ENCODE measurements at regions not wholly inside any gene's neighbourhood (a gene's known extent, or its start where the extent isn't known, plus 50 kb on each side); places are given as distances from the start of the nearest gene placed in this dataset.

DNA sequence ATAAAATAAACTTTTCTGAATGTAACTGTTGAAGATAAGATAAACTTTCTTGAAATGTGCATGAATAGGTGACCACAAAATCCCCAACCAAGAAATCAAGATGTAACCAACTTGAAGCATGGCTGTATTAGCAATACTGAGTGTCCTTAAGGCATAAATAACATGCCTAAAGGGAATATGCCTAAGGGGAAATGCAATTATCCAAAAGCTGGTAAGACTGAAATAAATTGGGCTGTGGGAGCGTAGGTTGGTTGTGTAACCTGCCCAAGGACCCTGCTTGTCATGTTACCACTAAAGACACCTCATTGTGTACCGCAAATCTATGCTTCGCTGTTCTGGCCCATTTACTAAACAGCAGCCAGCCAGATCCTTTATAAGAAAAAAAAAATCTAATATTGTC is 200.8 kb upstream of the PDE10A start:
- Histone ChIP-seq H3K27ac (ENCODE audit: low read depth, low read length, poor library complexity, severe bottlenecking) (no peak overlapping the region), H3K9me3 (ENCODE audit: low read depth, low read length, poor library complexity, severe bottlenecking) (no peaks in the 10 kb centered on the region), H3K4me3 (ENCODE audit: low read depth, low read length, poor library complexity, severe bottlenecking) (no peak overlapping the region), H3K27me3 (replicated peaks; ENCODE audit: insufficient read depth, low read depth, low read length, poor library complexity) (peaks cover 67% of the 10 kb centered on the region), H3K4me1 (ENCODE audit: insufficient read depth, low read length, poor library complexity, severe bottlenecking) (no peaks in the 10 kb centered on the region), H3K36me3 (ENCODE audit: insufficient read depth, low read length, poor library complexity, severe bottlenecking) (no peaks in the 10 kb centered on the region)
- intact Hi-C loops (cut with micrococcal nuclease; ENCODE audit: unreplicated experiment), result no loop called here
- no TSS peak for BruUV-seq (replicated peaks)
- TF ChIP-seq, protein P1, sequence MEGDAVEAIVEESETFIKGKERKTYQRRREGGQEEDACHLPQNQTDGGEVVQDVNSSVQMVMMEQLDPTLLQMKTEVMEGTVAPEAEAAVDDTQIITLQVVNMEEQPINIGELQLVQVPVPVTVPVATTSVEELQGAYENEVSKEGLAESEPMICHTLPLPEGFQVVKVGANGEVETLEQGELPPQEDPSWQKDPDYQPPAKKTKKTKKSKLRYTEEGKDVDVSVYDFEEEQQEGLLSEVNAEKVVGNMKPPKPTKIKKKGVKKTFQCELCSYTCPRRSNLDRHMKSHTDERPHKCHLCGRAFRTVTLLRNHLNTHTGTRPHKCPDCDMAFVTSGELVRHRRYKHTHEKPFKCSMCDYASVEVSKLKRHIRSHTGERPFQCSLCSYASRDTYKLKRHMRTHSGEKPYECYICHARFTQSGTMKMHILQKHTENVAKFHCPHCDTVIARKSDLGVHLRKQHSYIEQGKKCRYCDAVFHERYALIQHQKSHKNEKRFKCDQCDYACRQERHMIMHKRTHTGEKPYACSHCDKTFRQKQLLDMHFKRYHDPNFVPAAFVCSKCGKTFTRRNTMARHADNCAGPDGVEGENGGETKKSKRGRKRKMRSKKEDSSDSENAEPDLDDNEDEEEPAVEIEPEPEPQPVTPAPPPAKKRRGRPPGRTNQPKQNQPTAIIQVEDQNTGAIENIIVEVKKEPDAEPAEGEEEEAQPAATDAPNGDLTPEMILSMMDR (conservative IDR thresholded peaks at IDR 0.05; ENCODE audit: low read depth, low read length), result no peak
- TF ChIP-seq EZH2 (IDR thresholded peaks at IDR 0.05; ENCODE audit: borderline replicate concordance, low read depth, low read length, poor library complexity, severe bottlenecking), result no peak
- CTCF ChIA-PET, result no interaction called here
- DNase-seq (ENCODE audit: low spot score), result no peak
- POLR2A ChIA-PET (ENCODE audit: low non-redundant PET), result no interaction called here

- intact Hi-C loops (cut with micrococcal nuclease; ENCODE audit: unreplicated experiment), result no loop called here
- no peak for TF ChIP-seq EZH2 (IDR thresholded peaks at IDR 0.05; ENCODE audit: borderline replicate concordance, low read depth, low read length, poor library complexity, severe bottlenecking)
- TF ChIP-seq, protein P1 (conservative IDR thresholded peaks at IDR 0.05; ENCODE audit: low read depth, low read length), result no peak
- H3K4me3 ChIP-seq (ENCODE audit: low read depth, low read length, poor library complexity, severe bottlenecking), result no peak overlapping the region
- DNase-seq (ENCODE audit: low spot score), result no peak
- no peaks in the 10 kb centered on the region for H3K9me3 ChIP-seq (ENCODE audit: low read depth, low read length, poor library complexity, severe bottlenecking)
- BruUV-seq (replicated peaks), result no TSS peak
- ChIA-PET CTCF (no interaction called here), POLR2A (ENCODE audit: low non-redundant PET) (no interaction called here)
- H3K4me1 ChIP-seq (ENCODE audit: insufficient read depth, low read length, poor library complexity, severe bottlenecking), result no peaks in the 10 kb centered on the region
- H3K27me3 ChIP-seq (replicated peaks; ENCODE audit: insufficient read depth, low read depth, low read length, poor library complexity), result peaks cover 64% of the 10 kb centered on the region
- H3K27ac ChIP-seq (ENCODE audit: low read depth, low read length, poor library complexity, severe bottlenecking), result no peak overlapping the region
- H3K36me3 ChIP-seq (ENCODE audit: insufficient read depth, low read length, poor library complexity, severe bottlenecking), result no peaks in the 10 kb centered on the region
Observed at GRCh38 chr6:165862813-165863212, 199.8 kb upstream of the PDE10A start.

DNA sequence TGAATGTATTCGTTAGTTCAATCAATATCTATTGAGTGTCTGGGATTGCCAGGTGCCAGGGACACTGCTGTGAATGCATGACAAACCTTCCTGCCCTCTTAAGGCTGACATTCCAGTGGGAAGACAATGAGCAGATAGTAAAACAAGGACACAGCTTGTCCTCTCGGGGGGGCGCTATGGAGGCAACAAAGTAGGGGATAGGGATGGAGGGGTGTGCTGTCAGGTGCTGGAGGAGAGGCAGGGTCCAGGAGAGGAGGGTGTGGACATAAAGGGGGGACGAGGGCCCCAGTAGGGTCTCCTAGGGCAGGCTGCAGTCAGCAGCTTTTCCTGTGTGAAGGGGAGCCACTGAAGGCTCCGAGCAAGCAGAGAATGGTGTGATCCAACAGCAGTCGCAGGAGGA is 198.2 kb upstream of the PDE10A start:
- no peak for DNase-seq (ENCODE audit: low spot score)

More for the DNA sequence above, 198.2 kb upstream of the PDE10A start:
- ChIA-PET POLR2A (ENCODE audit: low non-redundant PET) (no interaction called here), CTCF (no interaction called here)
- no peaks in the 10 kb centered on the region for H3K36me3 ChIP-seq (ENCODE audit: insufficient read depth, low read length, poor library complexity, severe bottlenecking)
- TF ChIP-seq, protein P1 (conservative IDR thresholded peaks at IDR 0.05; ENCODE audit: low read depth, low read length), result no peak
- no peak for TF ChIP-seq EZH2 (IDR thresholded peaks at IDR 0.05; ENCODE audit: borderline replicate concordance, low read depth, low read length, poor library complexity, severe bottlenecking)
- peaks cover 80% of the 10 kb centered on the region for H3K27me3 ChIP-seq (replicated peaks; ENCODE audit: insufficient read depth, low read depth, low read length, poor library complexity)
- H3K4me3 ChIP-seq (ENCODE audit: low read depth, low read length, poor library complexity, severe bottlenecking), result no peak overlapping the region
- intact Hi-C loops (cut with micrococcal nuclease; ENCODE audit: unreplicated experiment), result no loop called here
- no peak overlapping the region for H3K27ac ChIP-seq (ENCODE audit: low read depth, low read length, poor library complexity, severe bottlenecking)
- H3K9me3 ChIP-seq (ENCODE audit: low read depth, low read length, poor library complexity, severe bottlenecking), result no peaks in the 10 kb centered on the region
- no peaks in the 10 kb centered on the region for H3K4me1 ChIP-seq (ENCODE audit: insufficient read depth, low read length, poor library complexity, severe bottlenecking)
- BruUV-seq (replicated peaks), result no TSS peak

Data from A673 (cell line).